Ectodermal cell (in vitro differentiated cells): ENCODE measurements at regions not wholly inside any gene's neighbourhood (a gene's known extent, or its start where the extent isn't known, plus 50 kb on each side); places are given as distances from the start of the nearest gene placed in this dataset.

Source experiments
- H3K27ac ChIP-seq: 2 replicates; pipeline ENCODE4 v1.7.0; 2013; ENCODE audit warnings: mild to moderate bottlenecking, low read depth, low read length; ENCODE audit not compliant: insufficient read depth, poor library complexity, severe bottlenecking
- H3K27me3 ChIP-seq: 2 replicates; pipeline ENCODE4 v1.7.0; 2013; ENCODE audit warnings: mild to moderate bottlenecking, low read length; ENCODE audit not compliant: insufficient read depth, control insufficient read depth, poor library complexity, severe bottlenecking
- H3K36me3 ChIP-seq: one replicate; pipeline ENCODE4 v1.7.0; 2013; ENCODE audit warnings: low read length; ENCODE audit not compliant: control insufficient read depth, insufficient read depth
- H3K4me1 ChIP-seq: one replicate; pipeline ENCODE4 v1.7.0; 2013; ENCODE audit warnings: low read length; ENCODE audit not compliant: control insufficient read depth, insufficient read depth
- H3K4me3 ChIP-seq: 2 replicates; pipeline ENCODE4 v1.7.0; 2013; ENCODE audit warnings: low read depth, low read length, control low read depth; ENCODE audit not compliant: insufficient read depth
- H3K9me3 ChIP-seq: 2 replicates; pipeline ENCODE4 v1.7.0; 2013; ENCODE audit warnings: mild to moderate bottlenecking, low read length, moderate library complexity; ENCODE audit not compliant: control insufficient read depth
- WGBS, 2 experiments: methylation state at CpG; one replicate each; pipeline ENCODE4 v1.1.7; 2013; ENCODE audit warnings: missing lambda C conversion rate in 2 of 2; 5-methylcytosine and 5-hydroxymethylcytosine counted together

GRCh38 chr1:60133000-60133673, 59.6 kb upstream of the C1orf87 start:
- Histone ChIP-seq H3K4me3 (no peak overlapping the region), H3K9me3 (no peaks in the 10 kb centered on the region), H3K27me3 (no peaks in the 10 kb centered on the region), H3K4me1 (no peaks in the 10 kb centered on the region), H3K36me3 (no peaks in the 10 kb centered on the region), H3K27ac (no peak overlapping the region)
- WGBS, 2 experiments = 95% methylated on average over 6 to 9 of the region's 9 CpGs

GRCh38 chr1:60132108-60132507, 58.5 kb upstream of the C1orf87 start:
- 73 to 81% methylated on average over 4 to 5 of the region's 5 CpGs for WGBS, 2 experiments
- no peak overlapping the region for H3K4me3 ChIP-seq

GRCh38 chr1:60130703-60131102, 57.1 kb upstream of the C1orf87 start:
- WGBS, 2 experiments = 84 to 92% methylated on average over 3 of the region's 3 CpGs
- Histone ChIP-seq H3K27me3 (no peaks in the 10 kb centered on the region), H3K36me3 (no peaks in the 10 kb centered on the region), H3K27ac (no peak overlapping the region), H3K9me3 (no peaks in the 10 kb centered on the region), H3K4me3 (no peak overlapping the region), H3K4me1 (no peaks in the 10 kb centered on the region)

More at GRCh38 chr1:60132108-60132507, 58.5 kb upstream of the C1orf87 start:
- Histone ChIP-seq H3K27ac (no peak overlapping the region), H3K27me3 (no peaks in the 10 kb centered on the region), H3K36me3 (no peaks in the 10 kb centered on the region), H3K9me3 (no peaks in the 10 kb centered on the region), H3K4me1 (no peaks in the 10 kb centered on the region)

- H3K27me3 ChIP-seq = no peaks in the 10 kb centered on the region
- H3K4me3 ChIP-seq = no peak overlapping the region
- WGBS, 2 experiments = 76 to 79% methylated on average over 3 to 4 of the region's 4 CpGs
- no peaks in the 10 kb centered on the region for H3K36me3 ChIP-seq
- no peaks in the 10 kb centered on the region for H3K9me3 ChIP-seq
- no peak overlapping the region for H3K27ac ChIP-seq
- H3K4me1 ChIP-seq = no peaks in the 10 kb centered on the region
Observed at GRCh38 chr1:60129911-60130310, 56.3 kb upstream of the C1orf87 start.

- Histone ChIP-seq H3K27me3 (no peaks in the 10 kb centered on the region), H3K4me1 (no peaks in the 10 kb centered on the region), H3K9me3 (no peaks in the 10 kb centered on the region), H3K36me3 (no peaks in the 10 kb centered on the region), H3K4me3 (no peak overlapping the region), H3K27ac (no peak overlapping the region)
- WGBS, 2 experiments = 60 to 69% methylated on average over 3 of the region's 3 CpGs
Observed at GRCh38 chr1:60126723-60127122, 53.2 kb upstream of the C1orf87 start.
